ENCODE measurements at regions not wholly inside any gene's neighbourhood (a gene's known extent, or its start where the extent isn't known, plus 50 kb on each side); places are given as distances from the start of the nearest gene placed in this dataset.
"Not testable (repeated sequence)": the region's sequence is repeated elsewhere in the genome, so short reads cannot be mapped to it uniquely, and the experiment has no call there.

- no peaks in the 10 kb centered on the region for H3K36me3 ChIP-seq
- no peaks in the 10 kb centered on the region for H3K27me3 ChIP-seq
- H3K9me3 ChIP-seq (replicated peaks): no peaks in the 10 kb centered on the region
- H3K4me3 ChIP-seq: no peak overlapping the region
- H3K4me1 ChIP-seq: no peaks in the 10 kb centered on the region
- no peak overlapping the region for H3K27ac ChIP-seq
- DNase-seq: no peak
Observed at GRCh38 chr13:71325556-71325955, 541.4 kb downstream of the DACH1 start.

GRCh38 chr13:71323266-71323665 is 543.7 kb downstream of the DACH1 start:
- no peaks in the 10 kb centered on the region; the same call in 1 of the 2 replicates for H3K9me3 ChIP-seq (replicated peaks)
- H3K27me3 ChIP-seq: no peaks in the 10 kb centered on the region
- no peaks in the 10 kb centered on the region for H3K36me3 ChIP-seq
- H3K4me3 ChIP-seq: no peak overlapping the region
- H3K4me1 ChIP-seq: no peaks in the 10 kb centered on the region
- DNase-seq: no peak
- H3K27ac ChIP-seq: no peak overlapping the region

- Histone ChIP-seq H3K4me3 (no peak overlapping the region), H3K4me1 (no peaks in the 10 kb centered on the region), H3K9me3 (replicated peaks) (no peaks in the 10 kb centered on the region; the same call in 1 of the 2 replicates), H3K27ac (no peak overlapping the region), H3K36me3 (no peaks in the 10 kb centered on the region), H3K27me3 (no peaks in the 10 kb centered on the region)
- DNase-seq: peak; percentile 8 to 60
Observed at GRCh38 chr13:71320452-71320851, 546.6 kb downstream of the DACH1 start.

GRCh38 chr13:71316792-71317363 is 550.1 kb downstream of the DACH1 start:
- Histone ChIP-seq H3K27ac (no peak overlapping the region), H3K36me3 (no peaks in the 10 kb centered on the region)

GRCh38 chr13:71312923-71313322 is 554.1 kb downstream of the DACH1 start:
- H3K27me3 ChIP-seq: no peaks in the 10 kb centered on the region
- no peak for DNase-seq

More at GRCh38 chr13:71316792-71317363, 550.1 kb downstream of the DACH1 start:
- Histone ChIP-seq H3K9me3 (replicated peaks) (no peaks in the 10 kb centered on the region; the same call in 1 of the 2 replicates), H3K27me3 (no peaks in the 10 kb centered on the region), H3K4me1 (no peaks in the 10 kb centered on the region), H3K4me3 (no peak overlapping the region)
- no peak for DNase-seq

GRCh38 chr13:71309905-71310304 is 557.1 kb downstream of the DACH1 start:
- Histone ChIP-seq H3K27me3 (no peaks in the 10 kb centered on the region), H3K36me3 (no peaks in the 10 kb centered on the region), H3K4me1 (no peaks in the 10 kb centered on the region), H3K27ac (no peak overlapping the region), H3K4me3 (no peak overlapping the region), H3K9me3 (replicated peaks) (no peaks in the 10 kb centered on the region)
- DNase-seq: no peak

More at GRCh38 chr13:71312923-71313322, 554.1 kb downstream of the DACH1 start:
- H3K4me3 ChIP-seq: no peak overlapping the region
- H3K9me3 ChIP-seq (replicated peaks): no peaks in the 10 kb centered on the region
- H3K36me3 ChIP-seq: no peaks in the 10 kb centered on the region
- no peaks in the 10 kb centered on the region for H3K4me1 ChIP-seq
- H3K27ac ChIP-seq: no peak overlapping the region

GRCh38 chr13:71306821-71307220 is 560.2 kb downstream of the DACH1 start:
- H3K4me1 ChIP-seq: no peaks in the 10 kb centered on the region
- DNase-seq: no peak
- no peaks in the 10 kb centered on the region for H3K9me3 ChIP-seq (replicated peaks)
- H3K4me3 ChIP-seq: no peak overlapping the region
- H3K27me3 ChIP-seq: no peaks in the 10 kb centered on the region
- no peak overlapping the region for H3K27ac ChIP-seq
- no peaks in the 10 kb centered on the region for H3K36me3 ChIP-seq

GRCh38 chr13:71304861-71305260 is 562.1 kb downstream of the DACH1 start:
- Histone ChIP-seq H3K36me3 (no peaks in the 10 kb centered on the region), H3K27ac (no peak overlapping the region), H3K27me3 (no peaks in the 10 kb centered on the region), H3K4me1 (no peaks in the 10 kb centered on the region), H3K9me3 (replicated peaks) (no peaks in the 10 kb centered on the region), H3K4me3 (no peak overlapping the region)
- no peak for DNase-seq

- Histone ChIP-seq H3K27ac (no peak overlapping the region), H3K4me3 (no peak overlapping the region), H3K27me3 (no peaks in the 10 kb centered on the region), H3K9me3 (replicated peaks) (no peaks in the 10 kb centered on the region), H3K4me1 (no peaks in the 10 kb centered on the region), H3K36me3 (no peaks in the 10 kb centered on the region)
- peak in 1 of 2 experiments; percentile 28 for DNase-seq
Observed at GRCh38 chr13:71303144-71303543, 563.9 kb downstream of the DACH1 start.

GRCh38 chr13:71300602-71301001 is 566.4 kb downstream of the DACH1 start:
- H3K27me3 ChIP-seq: no peaks in the 10 kb centered on the region
- no peak overlapping the region for H3K27ac ChIP-seq
- H3K9me3 ChIP-seq (replicated peaks): no peaks in the 10 kb centered on the region
- no peak overlapping the region for H3K4me3 ChIP-seq
- H3K36me3 ChIP-seq: no peaks in the 10 kb centered on the region
- H3K4me1 ChIP-seq: no peaks in the 10 kb centered on the region
- no peak for DNase-seq

- H3K27ac ChIP-seq: no peak overlapping the region
- no peaks in the 10 kb centered on the region for H3K9me3 ChIP-seq (replicated peaks)
- H3K36me3 ChIP-seq: no peaks in the 10 kb centered on the region
- DNase-seq: peak in 1 of 2 experiments; percentile 38
- H3K4me1 ChIP-seq: peaks cover 3% of the 10 kb centered on the region; the same call in 1 of the 2 replicates
- H3K4me3 ChIP-seq: no peak overlapping the region
- H3K27me3 ChIP-seq: no peaks in the 10 kb centered on the region
Observed at GRCh38 chr13:71291842-71292146, 575.2 kb downstream of the DACH1 start.

GRCh38 chr13:71290963-71291841 is 575.8 kb downstream of the DACH1 start:
- no peaks in the 10 kb centered on the region for H3K27me3 ChIP-seq
- no peaks in the 10 kb centered on the region for H3K9me3 ChIP-seq (replicated peaks)
- no peaks in the 10 kb centered on the region for H3K36me3 ChIP-seq
- H3K27ac ChIP-seq: no peak overlapping the region
- peak overlapping the region; percentile 32 for H3K4me3 ChIP-seq
- peak; percentile 4 to 42 for DNase-seq
- H3K4me1 ChIP-seq: peaks cover 3% of the 10 kb centered on the region; the same call in 1 of the 2 replicates

GRCh38 chr13:71289980-71290379 is 577.0 kb downstream of the DACH1 start:
- H3K27ac ChIP-seq; H3K4me3 ChIP-seq; H3K4me1 ChIP-seq; H3K9me3 ChIP-seq (replicated peaks); H3K36me3 ChIP-seq; H3K27me3 ChIP-seq; DNase-seq: not testable (repeated sequence)

- H3K4me1 ChIP-seq: no peaks in the 10 kb centered on the region
- no peaks in the 10 kb centered on the region for H3K27me3 ChIP-seq
- peak in 1 of 2 experiments; percentile 45 for DNase-seq
- H3K36me3 ChIP-seq: no peaks in the 10 kb centered on the region
- no peak overlapping the region for H3K4me3 ChIP-seq
- no peak overlapping the region for H3K27ac ChIP-seq
- H3K9me3 ChIP-seq (replicated peaks): no peaks in the 10 kb centered on the region
Observed at GRCh38 chr13:71285700-71286099, 581.3 kb downstream of the DACH1 start.

- H3K4me3 ChIP-seq: no peak overlapping the region
- H3K36me3 ChIP-seq: no peaks in the 10 kb centered on the region
- H3K4me1 ChIP-seq: no peaks in the 10 kb centered on the region
- no peak for DNase-seq
- H3K9me3 ChIP-seq (replicated peaks): no peaks in the 10 kb centered on the region
- no peak overlapping the region for H3K27ac ChIP-seq
- H3K27me3 ChIP-seq: no peaks in the 10 kb centered on the region
Observed at GRCh38 chr13:71278512-71278911, 588.5 kb downstream of the DACH1 start.
